Neutrophil (primary cell): ENCODE measurements at regions not wholly inside any gene's neighbourhood (a gene's known extent, or its start where the extent isn't known, plus 50 kb on each side); places are given as distances from the start of the nearest gene placed in this dataset.

Experiments
- H3K27ac ChIP-seq: fragments of 200-600 bp; sonication (generic); 2 replicates; pipeline ENCODE4 v1.5.1; 2016; ENCODE audit warnings: mild to moderate bottlenecking, moderate library complexity
- H3K27me3 ChIP-seq: fragments of 200-600 bp; sonication (generic); 2 replicates; pipeline ENCODE4 v1.6.0; 2016; ENCODE audit warnings: mild to moderate bottlenecking
- H3K36me3 ChIP-seq: fragments of 200-600 bp; sonication (generic); 2 replicates; pipeline ENCODE4 v1.5.1; 2017
- H3K4me1 ChIP-seq, 2 experiments: fragments of 200-600 bp in 1 of 2; sonication (generic) in 1 of 2; 1 replicate in 1 of 2; 2 replicates in 1 of 2; pipeline versions ENCODE4 v1.5.1 to v1.6.1; 2013 to 2016; ENCODE audit warnings: low read depth in 1 of 2, low read length in 1 of 2, mild to moderate bottlenecking in 1 of 2, moderate library complexity in 1 of 2; ENCODE audit not compliant: control insufficient read depth in 1 of 2, insufficient read depth in 1 of 2
- H3K4me3 ChIP-seq, 2 experiments: fragments of 200-600 bp in 1 of 2; sonication (generic) in 1 of 2; 1 replicate in 1 of 2; 2 replicates in 1 of 2; pipeline ENCODE4 v1.5.1; 2013 to 2016; ENCODE audit warnings: low read depth in 1 of 2, low read length in 1 of 2, mild to moderate bottlenecking in 1 of 2, moderate library complexity in 1 of 2
- H3K9me3 ChIP-seq: fragments of 200-600 bp; sonication (generic); 2 replicates; pipeline ENCODE4 v1.5.1; 2016
- CTCF ChIP-seq: fragments of 200-600 bp; sonication (generic); IDR thresholded peaks from 2 replicates; pipeline ENCODE4 v1.5.1; 2016; ENCODE audit warnings: antibody characterized with exemption

GRCh38 chr5:3102531-3102930 lies 351.1 kb upstream of the IRX2 start:
- no peak for TF ChIP-seq CTCF
- no peak overlapping the region for H3K27ac ChIP-seq
- H3K27me3 ChIP-seq = peaks cover 39% of the 10 kb centered on the region
- no peaks in the 10 kb centered on the region for H3K4me1 ChIP-seq
- no peaks in the 10 kb centered on the region for H3K9me3 ChIP-seq
- H3K4me3 ChIP-seq = no peak overlapping the region
- no peaks in the 10 kb centered on the region for H3K36me3 ChIP-seq

- Histone ChIP-seq H3K4me1 (no peaks in the 10 kb centered on the region), H3K4me3 (no peak overlapping the region), H3K9me3 (no peaks in the 10 kb centered on the region), H3K27ac (no peak overlapping the region), H3K36me3 (no peaks in the 10 kb centered on the region), H3K27me3 (peaks cover 39% of the 10 kb centered on the region)
- no peak for TF ChIP-seq CTCF
These were observed 350.1 kb upstream of the IRX2 start for GRCh38 chr5:3101561-3101960.

GRCh38 chr5:3100921-3101551 lies 349.6 kb upstream of the IRX2 start:
- H3K4me1 ChIP-seq = no peaks in the 10 kb centered on the region
- no peak overlapping the region for H3K4me3 ChIP-seq
- H3K27ac ChIP-seq = no peak overlapping the region
- no peak for TF ChIP-seq CTCF
- H3K9me3 ChIP-seq = no peaks in the 10 kb centered on the region
- no peaks in the 10 kb centered on the region for H3K36me3 ChIP-seq
- H3K27me3 ChIP-seq = peaks cover 38% of the 10 kb centered on the region

GRCh38 chr5:3099954-3100353 lies 348.5 kb upstream of the IRX2 start:
- Histone ChIP-seq H3K27me3 (peaks cover 27% of the 10 kb centered on the region), H3K27ac (no peak overlapping the region), H3K4me3 (no peak overlapping the region), H3K36me3 (no peaks in the 10 kb centered on the region), H3K4me1 (no peaks in the 10 kb centered on the region), H3K9me3 (no peaks in the 10 kb centered on the region)
- TF ChIP-seq CTCF = no peak

- peaks cover 23% of the 10 kb centered on the region for H3K27me3 ChIP-seq
- no peaks in the 10 kb centered on the region for H3K36me3 ChIP-seq
- no peaks in the 10 kb centered on the region for H3K4me1 ChIP-seq
- TF ChIP-seq CTCF = no peak
- H3K4me3 ChIP-seq = no peak overlapping the region
- H3K27ac ChIP-seq = no peak overlapping the region
- H3K9me3 ChIP-seq = no peaks in the 10 kb centered on the region
These were observed 348.0 kb upstream of the IRX2 start for GRCh38 chr5:3099526-3099925.

GRCh38 chr5:3098821-3099220 lies 347.3 kb upstream of the IRX2 start:
- TF ChIP-seq CTCF = no peak
- H3K4me1 ChIP-seq = no peaks in the 10 kb centered on the region
- H3K4me3 ChIP-seq = no peak overlapping the region
- H3K9me3 ChIP-seq = no peaks in the 10 kb centered on the region
- H3K36me3 ChIP-seq = no peaks in the 10 kb centered on the region
- H3K27me3 ChIP-seq = peaks cover 16% of the 10 kb centered on the region
- no peak overlapping the region for H3K27ac ChIP-seq
